H1 (cell line): ENCODE measurements at regions not wholly inside any gene's neighbourhood (a gene's known extent, or its start where the extent isn't known, plus 50 kb on each side); places are given as distances from the start of the nearest gene placed in this dataset.

Source experiments
- CTCF ChIA-PET: fragments of 300-600 bp; sonication (Branson Sonifier 250); formaldehyde crosslinking; loops from one replicate; lab custom pipeline; 2021; ENCODE audit not compliant: partially characterized antibody; lab: Charles Lee
- POLR2A ChIA-PET: fragments of 300-600 bp; sonication (Branson Sonifier 250); formaldehyde crosslinking; loops from one replicate; lab custom pipeline; 2021; ENCODE audit warnings: inconsistent platforms; ENCODE audit not compliant: partially characterized antibody; lab: Charles Lee
- DNase-seq, 2 experiments: peaks; one replicate each; pipeline versions ENCODE4 v3.0.0 to v3.0.0-alpha.2; 2010 to 2022; ENCODE audit warnings: low spot score in 2 of 2, low read depth in 1 of 2, mixed read lengths in 1 of 2
- FAIRE-seq: peaks from 2 replicates; lab custom pipeline; 2011; peaks lifted over from hg19 to GRCh38; lab: Jason Lieb, UNC
- H2AFZ ChIP-seq: 2 replicates; pipeline ENCODE4 v1.8.1; 2012; ENCODE audit warnings: low read length, inconsistent platforms
- H2AK5ac ChIP-seq: 2 replicates; pipeline ENCODE4 v1.6.1; 2013; ENCODE audit warnings: low read depth, low read length
- H2BK120ac ChIP-seq: replicated peaks from 2 replicates; pipeline ENCODE3; 2013; ENCODE audit warnings: low read depth, low read length, inconsistent platforms
- H2BK12ac ChIP-seq: 2 replicates; pipeline ENCODE4 v1.6.1; 2013; ENCODE audit warnings: low read depth, low read length
- H2BK15ac ChIP-seq: 2 replicates; pipeline ENCODE4 v1.6.1; 2013; ENCODE audit warnings: low read length
- H2BK20ac ChIP-seq: 2 replicates; pipeline ENCODE4 v1.6.1; 2013; ENCODE audit warnings: low read length
- H2BK5ac ChIP-seq: 2 replicates; pipeline ENCODE4 v1.6.1; 2013; ENCODE audit warnings: low read depth, low read length
- H3K14ac ChIP-seq: 2 replicates; pipeline ENCODE4 v1.6.1; 2013; ENCODE audit warnings: inconsistent platforms; ENCODE audit not compliant: insufficient read length
- H3K18ac ChIP-seq: 2 replicates; pipeline ENCODE4 v1.6.1; 2013; ENCODE audit warnings: low read length; ENCODE audit errors: extremely low read depth
- H3K23ac ChIP-seq: 2 replicates; pipeline ENCODE4 v1.6.1; 2013; ENCODE audit warnings: inconsistent platforms; ENCODE audit not compliant: insufficient read length
- H3K23me2 ChIP-seq: 2 replicates; pipeline ENCODE4 v1.6.1; 2013; ENCODE audit warnings: low read depth, low read length
- H3K27ac ChIP-seq: 2 replicates; pipeline ENCODE4 v1.6.1; 2011; ENCODE audit warnings: low read depth, low read length, inconsistent platforms
- H3K27me3 ChIP-seq, 4 experiments: replicated peaks in 1 of 4; 1 replicate in 1 of 4; 2 replicates in 3 of 4; pipeline versions ENCODE4 v1.6.1 to v1.8.1; 2011 to 2013; ENCODE audit warnings: low read length in 3 of 4, mild to moderate bottlenecking in 3 of 4, inconsistent platforms in 2 of 4, mixed read lengths in 2 of 4, moderate library complexity in 1 of 4; ENCODE audit not compliant: control insufficient read depth in 3 of 4, insufficient read depth in 3 of 4; ENCODE audit errors: extremely low read depth in 1 of 4
- H3K36me3 ChIP-seq, 4 experiments: 2 replicates each; pipeline versions ENCODE4 v1.6.1 to v1.8.1; 2011 to 2013; ENCODE audit warnings: mild to moderate bottlenecking in 4 of 4, low read length in 3 of 4, moderate library complexity in 2 of 4, control low read depth in 1 of 4, inconsistent platforms in 1 of 4; ENCODE audit not compliant: insufficient read depth in 4 of 4, control insufficient read depth in 2 of 4
- H3K4ac ChIP-seq: replicated peaks from 2 replicates; pipeline ENCODE3; 2013; ENCODE audit warnings: low read length, low read depth, mixed read lengths, inconsistent platforms; ENCODE audit not compliant: insufficient read length
- H3K4me1 ChIP-seq, 4 experiments: replicated peaks in 1 of 4; 1 replicate in 1 of 4; 2 replicates in 3 of 4; pipeline versions ENCODE4 v1.6.1 to v1.8.1; 2011 to 2013; ENCODE audit warnings: low read length in 3 of 4, inconsistent platforms in 2 of 4, mixed read lengths in 1 of 4; ENCODE audit not compliant: insufficient read depth in 4 of 4, control insufficient read depth in 3 of 4
- H3K4me2 ChIP-seq, 2 experiments: 2 replicates each; pipeline versions ENCODE4 v1.6.1 to v1.8.1; 2011 to 2013; ENCODE audit warnings: low read depth in 2 of 2, low read length in 2 of 2, control low read depth in 1 of 2, inconsistent platforms in 1 of 2, mild to moderate bottlenecking in 1 of 2; ENCODE audit not compliant: insufficient read depth in 1 of 2
- H3K4me3 ChIP-seq, 4 experiments: fragments of 200-600, 300-600 bp in 1 of 4; sonication (generic), shearing (Covaris generic), sonication (Bioruptor Twin) in 1 of 4; 2 replicates each; pipeline versions ENCODE4 v1.5.1 to v1.8.1; 2011 to 2016; ENCODE audit warnings: low read length in 4 of 4, low read depth in 3 of 4, control low read depth in 2 of 4, inconsistent platforms in 2 of 4, mild to moderate bottlenecking in 2 of 4, mixed read lengths in 1 of 4, moderate library complexity in 1 of 4; ENCODE audit not compliant: insufficient read depth in 2 of 4; ENCODE audit errors: extremely low read depth in 1 of 4
- H3K56ac ChIP-seq: replicated peaks from 2 replicates; pipeline ENCODE3; 2013; ENCODE audit warnings: low read depth, mild to moderate bottlenecking, mixed read lengths, low read length, inconsistent platforms; ENCODE audit not compliant: insufficient read length
- H3K79me1 ChIP-seq: 2 replicates; pipeline ENCODE4 v1.6.1; 2013; ENCODE audit warnings: low read depth, low read length, control low read depth
- H3K79me2 ChIP-seq, 2 experiments: 2 replicates each; pipeline versions ENCODE4 v1.6.1 to v1.8.1; 2012 to 2013; ENCODE audit warnings: low read length in 2 of 2, mild to moderate bottlenecking in 2 of 2, inconsistent platforms in 1 of 2; ENCODE audit not compliant: insufficient read depth in 2 of 2, control insufficient read depth in 1 of 2
- H3K9ac ChIP-seq, 4 experiments: replicated peaks in 1 of 4; 1 replicate in 1 of 4; 2 replicates in 3 of 4; pipeline versions ENCODE4 v1.6.1 to v1.8.1; 2011 to 2013; ENCODE audit warnings: low read depth in 3 of 4, low read length in 3 of 4, control low read depth in 2 of 4, mild to moderate bottlenecking in 2 of 4, moderate library complexity in 2 of 4, inconsistent platforms in 1 of 4; ENCODE audit errors: extremely low read depth in 1 of 4
- H3K9me3 ChIP-seq, 2 experiments: 2 replicates each; pipeline versions ENCODE4 v1.6.1 to v1.8.1; 2012 to 2013; ENCODE audit warnings: mild to moderate bottlenecking in 2 of 2, moderate library complexity in 2 of 2, control low read depth in 1 of 2, inconsistent platforms in 1 of 2, low read depth in 1 of 2, low read length in 1 of 2, mixed read lengths in 1 of 2; ENCODE audit not compliant: insufficient read depth in 2 of 2
- H4K20me1 ChIP-seq, 2 experiments: replicated peaks in 1 of 2; 2 replicates each; pipeline versions ENCODE3 to v1.8.1; 2011 to 2013; ENCODE audit warnings: inconsistent platforms in 2 of 2, low read length in 2 of 2, mild to moderate bottlenecking in 1 of 2; ENCODE audit not compliant: insufficient read depth in 2 of 2, control insufficient read depth in 1 of 2
- H4K5ac ChIP-seq: 2 replicates; pipeline ENCODE4 v1.6.1; 2013; ENCODE audit warnings: low read length, low read depth, mixed read lengths, inconsistent platforms; ENCODE audit not compliant: insufficient read length
- H4K8ac ChIP-seq: 2 replicates; pipeline ENCODE4 v1.8.0; 2013; ENCODE audit warnings: mild to moderate bottlenecking, moderate library complexity, low read length, inconsistent platforms; ENCODE audit not compliant: insufficient read depth; ENCODE audit errors: extremely low read depth
- H4K91ac ChIP-seq: replicated peaks from 2 replicates; pipeline ENCODE3; 2013; ENCODE audit warnings: low read length, mixed read lengths, inconsistent platforms; ENCODE audit not compliant: insufficient read length
- CBX5 ChIP-seq: fragments of 300-800, 300-1000 bp; sonication (generic); IDR thresholded peaks from 2 replicates; pipeline ENCODE4 v1.7.1; 2016; ENCODE audit warnings: antibody characterized with exemption, low read length, low read depth
- CBX8 ChIP-seq: fragments of 300-800, 300-1000 bp; sonication (generic); IDR thresholded peaks from 2 replicates; pipeline ENCODE4 v1.7.1; 2016; ENCODE audit warnings: low read depth, low read length, borderline replicate concordance
- CEBPB ChIP-seq: IDR thresholded peaks from 2 replicates; pipeline ENCODE4 v1.6.1; 2012; ENCODE audit warnings: low read depth, low read length
- EGR1 ChIP-seq: IDR thresholded peaks from 2 replicates; pipeline ENCODE4 v1.6.1; 2011; ENCODE audit warnings: low read depth, low read length, borderline replicate concordance
- MAFK ChIP-seq: IDR thresholded peaks from 2 replicates; pipeline ENCODE4 v1.6.1; 2012; ENCODE audit warnings: low read depth, mild to moderate bottlenecking, improper control_type of control experiment, low read length
- POLR2A ChIP-seq, 2 experiments: IDR thresholded peaks; 1 replicate in 1 of 2; 2 replicates in 1 of 2; pipeline ENCODE4 v1.6.1; 2011; ENCODE audit warnings: low read depth in 2 of 2, low read length in 2 of 2, mild to moderate bottlenecking in 2 of 2; ENCODE audit errors: control extremely low read depth in 1 of 2
- SIN3A ChIP-seq, 2 experiments: IDR thresholded peaks in 1 of 2; conservative IDR thresholded peaks in 1 of 2; 2 replicates each; pipeline ENCODE4 v1.6.1; 2011 to 2012; ENCODE audit warnings: low read length in 2 of 2, improper control_type of control experiment in 1 of 2, low read depth in 1 of 2, mild to moderate bottlenecking in 1 of 2
- SP2 ChIP-seq: IDR thresholded peaks from 2 replicates; pipeline ENCODE4 v1.6.1; 2012; ENCODE audit warnings: mild to moderate bottlenecking, low read length, inconsistent platforms
- SRF ChIP-seq: IDR thresholded peaks from 2 replicates; pipeline ENCODE4 v1.6.1; 2011; ENCODE audit warnings: mild to moderate bottlenecking, low read depth, low read length, moderate library complexity
- TBP ChIP-seq: IDR thresholded peaks from 2 replicates; pipeline ENCODE4 v1.6.1; 2011; ENCODE audit warnings: low read depth, low read length, improper control_type of control experiment
- TCF12 ChIP-seq: IDR thresholded peaks from 2 replicates; pipeline ENCODE4 v1.6.1; 2011; ENCODE audit warnings: low read depth, mild to moderate bottlenecking, low read length
- YY1 ChIP-seq: IDR thresholded peaks from 2 replicates; pipeline ENCODE4 v1.6.1; 2011; ENCODE audit warnings: low read depth, mild to moderate bottlenecking, low read length
- WGBS, 2 experiments: shearing (Covaris generic) in 1 of 2; methylation state at CpG; one replicate each; pipeline versions ENCODE4 v1.1.6 to v1.1.7; 2013 to 2015; ENCODE audit warnings: low lambda C conversion rate in 2 of 2, mixed read lengths in 2 of 2, inconsistent platforms in 1 of 2, low coverage in 1 of 2, missing lambda C conversion rate in 1 of 2; ENCODE audit not compliant: insufficient replicate concordance in 2 of 2, insufficient coverage in 1 of 2, insufficient read length in 1 of 2; ENCODE audit errors: extremely low coverage in 1 of 2, missing lambda C conversion rate in 1 of 2; 5-methylcytosine and 5-hydroxymethylcytosine counted together

DNA sequence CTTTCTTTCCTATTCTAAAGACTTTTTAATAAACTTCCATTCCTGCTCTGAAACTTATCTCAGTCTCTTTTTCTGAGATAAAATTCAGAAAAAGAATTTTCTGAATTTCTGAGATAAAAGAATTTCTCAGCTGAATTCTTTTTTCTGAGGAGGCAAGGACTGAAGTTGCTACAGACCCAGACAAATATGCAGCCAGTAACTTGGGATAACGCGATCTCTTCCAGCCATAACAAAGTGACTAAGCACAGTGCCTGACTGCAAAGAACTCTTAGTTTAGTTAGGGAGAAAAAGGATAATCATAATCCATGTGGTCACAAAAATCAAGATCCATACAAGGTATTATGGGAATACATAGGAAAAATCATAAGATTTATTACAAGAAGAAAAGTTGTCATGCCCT, 222.0 kb upstream of the GAP43 start:
- H3K4me2 ChIP-seq = no peak overlapping the region
- no peak overlapping the region for H3K14ac ChIP-seq
- no peak for TF ChIP-seq EGR1
- TF ChIP-seq TCF12 = no peak
- TF ChIP-seq YY1 = no peak
- no peak for TF ChIP-seq MAFK
- no peak for TF ChIP-seq POLR2A (IDR thresholded peaks at IDR 0.05; ENCODE audit: control extremely low read depth in 1 of 2, low read depth in 2 of 2, low read length in 2 of 2)
- no peak for TF ChIP-seq SRF
- no peak for TF ChIP-seq SIN3A (conservative IDR thresholded peaks at IDR 0.05 in 1 of 2, IDR thresholded peaks at IDR 0.05 in 1 of 2; ENCODE audit: low read depth in 1 of 2, low read length in 2 of 2)
- TF ChIP-seq CBX5 = no peak
- no peak for TF ChIP-seq SP2
- no peak for TF ChIP-seq CEBPB
- TF ChIP-seq TBP = no peak
- TF ChIP-seq CBX8 = no peak
- H3K18ac ChIP-seq = no peak overlapping the region
- POLR2A ChIA-PET = no interaction called here
- no peak overlapping the region for H3K4ac ChIP-seq
- no peak overlapping the region for H2BK120ac ChIP-seq
- H3K4me1 ChIP-seq = peaks cover 2 to 10% (median 8%) of the 10 kb centered on the region in 4 experiments; a peak in 6 of 7 replicates
- H4K91ac ChIP-seq = no peak overlapping the region
- H2AK5ac ChIP-seq = no peak overlapping the region
- no peak overlapping the region for H4K8ac ChIP-seq
- H2BK12ac ChIP-seq = no peak overlapping the region
- no peaks in the 10 kb centered on the region for H3K9me3 ChIP-seq
- H2BK20ac ChIP-seq = no peak overlapping the region
- no peak overlapping the region for H3K9ac ChIP-seq
- H2AFZ ChIP-seq = no peak overlapping the region
- no peaks in the 10 kb centered on the region for H4K20me1 ChIP-seq
- no peak for DNase-seq
- H3K23me2 ChIP-seq = no peaks in the 10 kb centered on the region
- no peak for FAIRE-seq
- H3K23ac ChIP-seq = no peak overlapping the region
- 82% methylated on average over 2 of the region's 2 CpGs; no CpG with 5 or more reads in 1 of the 2 experiments for WGBS, 2 experiments
- no peak overlapping the region for H3K27ac ChIP-seq
- H3K4me3 ChIP-seq = no peak overlapping the region
- no peaks in the 10 kb centered on the region for H3K36me3 ChIP-seq
- no peak overlapping the region for H4K5ac ChIP-seq
- no peaks in the 10 kb centered on the region for H3K79me1 ChIP-seq
- CTCF ChIA-PET = interaction anchor here (1.0 kb wide), 1 partner anchor 293 kb away, joined by 3 read pairs; no protein-coding TSS in a partner anchor
- H3K27me3 ChIP-seq = no peaks in the 10 kb centered on the region
- no peaks in the 10 kb centered on the region for H3K79me2 ChIP-seq
- no peak overlapping the region for H3K56ac ChIP-seq
- no peak overlapping the region for H2BK15ac ChIP-seq
- H2BK5ac ChIP-seq = no peak overlapping the region
